HT1080 (cell line): ENCODE measurements at regions not wholly inside any gene's neighbourhood (a gene's known extent, or its start where the extent isn't known, plus 50 kb on each side); places are given as distances from the start of the nearest gene placed in this dataset.
"Not testable (repeated sequence)": the region's sequence is repeated elsewhere in the genome, so short reads cannot be mapped to it uniquely, and the experiment has no call there.

Experiments
- DNase-seq: peaks from one replicate; pipeline ENCODE4 v3.0.0-alpha.2; 2015; ENCODE audit warnings: low read depth

GRCh38 chr1:95518310-95518709 lies 284.3 kb downstream of the RWDD3 start:
- no peak for DNase-seq

GRCh38 chr1:95520390-95520789 lies 286.4 kb downstream of the RWDD3 start:
- no peak for DNase-seq

- no peak for DNase-seq
These were observed 298.3 kb downstream of the RWDD3 start for GRCh38 chr1:95532335-95532734.

- no peak for DNase-seq
These were observed 301.0 kb downstream of the RWDD3 start for GRCh38 chr1:95534985-95535384.

GRCh38 chr1:95535614-95536013 lies 301.6 kb downstream of the RWDD3 start:
- DNase-seq, result no peak

- DNase-seq, result no peak
These were observed 302.5 kb downstream of the RWDD3 start for GRCh38 chr1:95536501-95536900.

- no peak for DNase-seq
These were observed 303.2 kb downstream of the RWDD3 start for GRCh38 chr1:95537176-95537575.

GRCh38 chr1:95538242-95538641 lies 304.2 kb downstream of the RWDD3 start:
- DNase-seq, result not testable (repeated sequence)

GRCh38 chr1:95542936-95543335 lies 308.9 kb downstream of the RWDD3 start:
- DNase-seq, result no peak

GRCh38 chr1:95547005-95547404 lies 313.0 kb downstream of the RWDD3 start:
- DNase-seq, result no peak

- DNase-seq, result no peak
These were observed 314.2 kb downstream of the RWDD3 start for GRCh38 chr1:95548211-95548610.

- DNase-seq, result no peak
These were observed 317.2 kb downstream of the RWDD3 start for GRCh38 chr1:95551201-95551600.

GRCh38 chr1:95553595-95553994 lies 319.6 kb downstream of the RWDD3 start:
- DNase-seq, result no peak

- DNase-seq, result no peak
These were observed 320.4 kb downstream of the RWDD3 start for GRCh38 chr1:95554408-95554807.

- DNase-seq, result no peak
These were observed 324.8 kb downstream of the RWDD3 start for GRCh38 chr1:95558791-95559190.

GRCh38 chr1:95561346-95561745 lies 327.3 kb downstream of the RWDD3 start:
- DNase-seq, result no peak

GRCh38 chr1:95562230-95562629 lies 328.2 kb downstream of the RWDD3 start:
- DNase-seq, result no peak

GRCh38 chr1:95572002-95572401 lies 338.0 kb downstream of the RWDD3 start:
- DNase-seq, result no peak

- DNase-seq, result no peak
These were observed 339.0 kb downstream of the RWDD3 start for GRCh38 chr1:95572962-95573361.

GRCh38 chr1:95575291-95575690 lies 341.3 kb downstream of the RWDD3 start:
- DNase-seq, result no peak

GRCh38 chr1:95578462-95578861 lies 344.5 kb downstream of the RWDD3 start:
- no peak for DNase-seq

GRCh38 chr1:95582191-95582590 lies 348.2 kb downstream of the RWDD3 start:
- DNase-seq, result no peak

- DNase-seq, result no peak
These were observed 348.7 kb downstream of the RWDD3 start for GRCh38 chr1:95582746-95583145.

GRCh38 chr1:95583661-95584210 lies 349.7 kb downstream of the RWDD3 start:
- DNase-seq, result no peak
